ENCODE measurements at regions not wholly inside any gene's neighbourhood (a gene's known extent, or its start where the extent isn't known, plus 50 kb on each side); places are given as distances from the start of the nearest gene placed in this dataset.

GRCh38 chr2:83565626-83566025 lies 893.5 kb downstream of the SUCLG1 start:
- no peak for DNase-seq (ENCODE audit: low read depth, low spot score)

DNA sequence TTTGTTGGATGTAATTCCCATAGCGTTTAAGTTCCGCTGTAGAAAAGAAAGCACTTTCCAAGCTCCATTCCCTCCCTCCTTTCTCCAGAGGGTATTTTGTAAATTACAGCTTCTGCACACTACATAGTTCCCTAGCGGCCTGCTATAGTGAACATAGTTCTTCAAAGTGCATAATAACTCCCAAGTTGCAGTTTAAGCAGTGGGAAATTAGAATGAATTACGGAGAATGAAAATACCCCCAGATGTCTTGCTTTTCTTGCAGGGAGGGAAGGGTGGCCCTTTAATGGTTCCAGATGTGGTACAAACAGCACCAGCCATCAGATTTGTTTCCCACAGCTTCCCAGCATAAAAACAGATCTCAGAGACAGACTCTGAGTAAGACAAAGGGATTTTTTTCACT lies 893.9 kb downstream of the SUCLG1 start:
- DNase-seq (ENCODE audit: low read depth, low spot score) = no peak

DNA sequence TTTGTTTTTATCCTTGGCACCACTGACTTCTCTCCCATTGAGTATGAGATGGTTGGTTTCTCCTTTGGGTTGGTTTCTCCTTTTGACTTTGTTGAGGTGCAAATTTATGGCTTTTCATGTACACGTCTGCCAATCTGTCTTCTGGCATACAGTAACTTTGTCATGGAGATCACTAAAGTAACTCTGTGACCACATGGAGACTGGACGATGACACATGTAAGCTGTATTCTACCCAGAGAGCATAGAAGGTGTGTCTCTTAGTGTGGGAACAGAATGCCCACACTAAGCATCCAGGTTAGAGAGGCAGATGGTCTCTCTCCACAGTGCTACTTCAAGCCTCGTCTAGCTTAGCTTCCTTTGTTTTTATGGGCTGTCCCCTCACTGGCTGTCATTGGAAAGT lies 897.5 kb downstream of the SUCLG1 start:
- DNase-seq (ENCODE audit: low read depth, low spot score) = no peak

DNA sequence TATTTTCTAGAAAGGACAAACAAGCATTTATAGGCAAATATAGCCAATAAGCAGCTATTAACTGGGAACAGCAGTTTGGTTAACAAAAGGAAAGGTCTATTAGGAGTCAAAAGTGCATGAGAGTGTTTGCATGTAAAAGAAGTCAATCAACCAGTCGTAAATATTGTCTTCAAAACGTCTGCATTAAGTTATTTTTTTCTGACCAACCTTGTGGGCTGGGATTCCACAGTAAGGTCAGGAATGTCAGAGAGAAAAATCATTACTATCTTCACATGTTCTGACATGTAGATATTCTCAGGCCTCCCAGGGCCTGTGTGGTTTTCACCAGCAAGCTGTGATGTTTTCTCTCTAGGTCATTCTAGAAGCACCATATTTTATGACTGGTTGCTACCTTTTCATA lies 922.5 kb downstream of the SUCLG1 start:
- no peak for DNase-seq (ENCODE audit: low read depth, low spot score)

DNA sequence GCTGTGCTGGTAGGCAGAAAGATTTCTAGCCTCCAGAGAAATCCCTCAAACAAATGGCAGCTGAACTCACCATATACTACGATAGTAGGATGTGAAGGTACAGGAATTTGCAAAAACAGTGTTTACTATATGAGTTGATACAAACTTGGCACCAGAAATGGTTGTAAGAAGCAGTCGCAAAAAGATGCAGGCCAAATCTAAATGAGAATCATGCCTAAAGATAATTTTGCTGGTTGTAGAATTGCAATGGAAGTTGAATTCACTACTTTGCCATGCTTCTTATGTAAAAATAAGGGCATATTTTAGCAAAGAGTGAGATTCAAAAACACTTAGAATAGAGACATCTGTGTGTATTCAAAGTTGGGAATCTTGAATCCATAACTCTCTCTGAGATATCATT lies 924.7 kb downstream of the SUCLG1 start:
- no peak for DNase-seq (ENCODE audit: low read depth, low spot score)

GRCh38 chr2:83531206-83531826 lies 927.8 kb downstream of the SUCLG1 start:
- DNase-seq (ENCODE audit: low read depth, low spot score) = no peak

DNA sequence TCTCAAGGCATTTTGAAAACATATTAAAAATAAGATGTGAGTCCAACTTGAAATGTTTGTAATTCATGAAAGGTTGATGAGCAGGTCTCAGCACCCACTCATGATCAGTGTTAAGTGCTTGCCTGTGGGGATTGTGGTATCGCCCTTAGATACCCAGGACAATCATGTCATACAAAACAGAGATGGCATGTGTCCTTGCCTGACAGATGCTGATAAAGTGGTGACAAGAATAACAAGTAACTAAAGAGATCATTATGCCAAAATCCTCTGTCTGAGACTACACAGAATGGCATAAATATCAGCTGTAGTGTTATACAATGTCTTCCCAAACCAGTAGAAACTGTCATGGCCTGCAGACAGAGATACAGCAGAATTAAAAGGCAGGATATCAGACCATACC lies 930.3 kb downstream of the SUCLG1 start:
- no peak for DNase-seq (ENCODE audit: low read depth, low spot score)

- DNase-seq (ENCODE audit: low read depth, low spot score) = no peak
Observed at GRCh38 chr2:83522891-83523493, 936.1 kb downstream of the SUCLG1 start.

DNA sequence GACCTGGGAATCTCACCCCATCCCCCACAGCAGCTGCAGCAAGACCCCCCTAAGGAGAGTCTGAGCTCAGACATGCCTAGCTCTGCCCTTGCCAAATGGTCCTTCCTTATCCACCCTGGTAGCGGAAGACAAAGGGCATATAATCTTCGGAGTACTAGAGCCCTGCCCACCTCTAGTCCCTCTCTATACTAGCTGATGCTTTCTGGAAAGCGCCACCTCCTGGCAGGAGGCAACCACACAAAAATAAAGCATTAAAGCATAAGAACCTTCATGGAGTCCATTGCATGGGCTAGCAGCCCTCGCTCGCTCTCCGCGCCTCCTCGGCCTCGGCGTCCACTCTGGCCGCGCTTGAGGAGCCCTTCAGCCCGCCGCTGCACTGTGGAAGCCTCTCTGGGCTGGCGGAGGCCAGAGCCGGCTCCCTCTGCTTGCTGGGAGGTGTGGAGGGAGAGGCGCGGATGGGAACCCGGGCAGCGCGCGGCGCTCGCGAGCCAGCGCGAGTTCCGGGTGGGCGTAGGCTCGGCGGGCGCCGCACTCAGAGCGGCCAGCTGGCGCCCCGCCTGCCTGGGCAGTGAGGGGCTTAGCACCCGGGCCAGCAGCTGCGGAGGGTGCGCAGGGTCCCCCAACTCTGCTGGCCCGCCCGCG lies 941.2 kb downstream of the SUCLG1 start:
- no peak for DNase-seq (ENCODE audit: low read depth, low spot score)

DNA sequence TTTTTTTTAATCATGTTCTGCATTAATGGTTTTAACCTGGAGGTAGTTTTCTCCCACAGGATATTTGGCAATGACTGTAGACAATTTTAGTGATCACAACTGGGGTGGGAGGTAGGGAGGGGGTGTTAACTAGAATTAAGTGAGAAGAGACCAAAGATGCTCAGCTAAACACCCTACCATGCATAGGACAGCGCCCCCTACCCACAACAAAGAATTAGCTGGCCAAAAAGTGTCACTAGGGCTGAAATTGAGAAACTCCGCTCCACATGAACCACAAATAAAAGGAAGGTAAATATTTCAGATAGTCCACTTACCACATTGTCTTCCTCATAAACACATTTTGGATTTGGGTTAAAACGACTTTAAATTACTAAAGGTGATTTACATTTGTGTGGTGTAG lies 942.6 kb downstream of the SUCLG1 start:
- DNase-seq (ENCODE audit: low read depth, low spot score) = no peak

DNA sequence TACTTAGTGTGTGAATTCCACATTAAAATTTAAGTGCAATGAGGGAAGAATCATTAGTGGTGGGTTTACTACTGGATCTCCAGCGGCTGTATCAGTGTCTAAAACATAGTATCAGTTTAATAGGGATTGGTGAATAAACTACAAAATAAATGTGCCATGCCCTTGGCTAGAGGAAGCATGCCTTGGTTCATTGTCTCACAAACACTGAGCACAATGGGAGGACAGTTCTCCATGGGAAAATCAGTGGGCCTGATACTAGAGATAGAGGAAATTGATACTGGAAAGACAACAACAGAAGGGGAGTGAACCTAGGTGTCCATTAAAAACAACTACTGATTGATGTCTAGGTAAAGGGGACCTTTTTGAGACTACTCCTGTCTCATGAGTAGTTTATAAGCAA lies 971.6 kb downstream of the SUCLG1 start:
- DNase-seq (ENCODE audit: low read depth, low spot score) = no peak

DNA sequence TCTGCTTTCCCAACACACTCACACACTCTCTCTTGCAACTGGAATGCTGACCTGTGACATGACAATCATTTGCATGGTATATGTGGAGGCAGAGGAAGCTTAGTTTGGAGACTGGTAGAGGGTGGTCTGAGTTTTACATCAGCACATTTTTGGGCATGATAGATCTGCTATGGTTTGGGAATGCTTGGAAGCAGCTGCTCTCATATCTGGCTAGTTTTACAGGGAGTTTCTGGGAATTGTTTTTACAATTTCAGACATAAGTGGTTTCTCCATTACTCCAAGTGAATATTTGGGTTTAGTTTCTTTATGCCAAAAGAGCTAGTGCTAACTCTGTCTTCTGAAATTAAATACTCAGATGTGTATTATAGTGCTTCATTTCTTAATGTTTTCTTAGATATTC lies 977.6 kb downstream of the SUCLG1 start:
- no peak for DNase-seq (ENCODE audit: low read depth, low spot score)

DNA sequence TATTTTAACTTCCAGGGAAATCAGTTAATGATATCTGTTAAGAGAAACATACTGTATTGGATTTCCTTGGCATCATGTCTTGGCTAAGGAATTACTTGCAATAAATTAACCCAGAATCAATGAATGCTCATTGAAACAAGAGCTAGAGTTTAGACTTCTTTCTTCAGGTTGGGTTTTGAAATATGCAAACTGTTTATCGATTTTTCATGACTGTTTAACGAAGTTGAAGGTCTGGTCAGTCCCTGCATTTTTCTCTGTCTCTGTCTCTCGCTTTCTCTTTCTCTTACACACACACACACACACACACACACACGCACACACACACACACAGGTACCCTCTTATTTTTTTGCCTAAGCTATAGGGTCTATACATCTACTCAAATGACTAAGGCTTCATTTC lies 981.0 kb downstream of the SUCLG1 start:
- DNase-seq (ENCODE audit: low read depth, low spot score) = no peak

GRCh38 chr2:83475371-83475770 lies 983.7 kb downstream of the SUCLG1 start:
- DNase-seq (ENCODE audit: low read depth, low spot score) = no peak

DNA sequence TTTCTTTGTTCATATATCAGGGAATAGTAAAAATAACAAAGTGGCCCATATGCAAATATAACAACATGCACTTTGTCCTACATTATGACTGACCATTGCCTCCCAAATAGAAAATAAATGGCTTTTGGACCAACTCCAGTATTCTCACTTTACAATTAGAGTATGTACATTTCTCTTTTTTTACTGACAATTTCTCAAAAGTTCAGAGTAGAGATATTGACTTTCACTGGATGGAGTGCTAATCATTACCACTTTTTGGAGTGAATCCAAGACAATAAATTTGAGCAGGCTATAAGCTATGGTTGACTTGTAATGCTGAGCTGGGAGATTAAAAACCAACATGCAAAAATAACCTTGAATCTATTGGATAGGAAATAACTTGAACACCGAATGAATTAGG lies 987.4 kb downstream of the SUCLG1 start:
- DNase-seq (ENCODE audit: low read depth, low spot score) = no peak

- no peak for DNase-seq (ENCODE audit: low read depth, low spot score)
Observed at GRCh38 chr2:83470928-83471327, 988.2 kb downstream of the SUCLG1 start.

DNA sequence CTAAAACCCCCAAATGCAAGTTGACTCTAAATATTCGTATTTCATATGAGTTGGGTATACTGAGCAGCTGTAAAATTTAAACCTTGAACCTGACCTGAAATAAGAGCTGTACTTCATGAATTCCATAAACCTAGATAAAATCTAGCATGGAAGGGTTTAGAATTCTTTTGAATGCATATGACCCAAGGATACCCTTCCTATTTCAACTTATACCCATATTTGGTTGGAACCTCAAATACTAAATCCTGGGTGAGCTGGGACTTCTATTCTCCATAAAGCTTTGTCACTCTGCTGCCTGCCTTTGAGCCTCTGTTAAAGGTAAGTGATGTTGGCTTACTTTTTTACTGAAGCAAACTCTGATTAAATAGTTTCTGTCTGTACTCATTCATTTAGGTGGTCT lies 994.6 kb downstream of the SUCLG1 start:
- DNase-seq (ENCODE audit: low read depth, low spot score) = no peak

GRCh38 chr2:83462881-83463280 lies 996.2 kb downstream of the SUCLG1 start:
- no peak for DNase-seq (ENCODE audit: low read depth, low spot score)

GRCh38 chr2:83461135-83461534 lies 997.9 kb downstream of the SUCLG1 start:
- no peak for DNase-seq (ENCODE audit: low read depth, low spot score)

GRCh38 chr2:83459456-83459855 lies 999.6 kb downstream of the SUCLG1 start:
- DNase-seq (ENCODE audit: low read depth, low spot score) = no peak

DNA sequence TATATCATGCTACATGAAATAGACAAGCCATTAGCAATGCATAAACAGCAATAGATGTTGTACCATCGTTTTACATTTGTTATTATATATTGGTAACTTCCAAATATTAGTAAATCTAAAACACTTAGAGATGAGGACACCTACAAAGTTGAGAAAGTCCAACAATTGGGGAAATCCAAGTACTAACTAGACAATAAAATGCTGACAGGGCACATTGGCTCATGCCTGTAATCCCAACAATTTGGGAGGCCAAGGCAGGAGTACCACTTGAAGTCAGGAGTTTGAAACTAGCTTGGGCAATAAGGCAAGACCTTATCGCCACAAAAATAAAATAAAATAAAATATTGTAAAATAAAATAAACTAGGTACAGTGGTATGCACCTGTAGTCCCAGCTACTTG lies 1023.1 kb downstream of the SUCLG1 start:
- no peak for DNase-seq (ENCODE audit: low read depth, low spot score)

- DNase-seq (ENCODE audit: low read depth, low spot score) = no peak
Observed at GRCh38 chr2:83420993-83421392, 1038.1 kb downstream of the SUCLG1 start.

GRCh38 chr2:83394134-83394904 lies 1064.8 kb downstream of the SUCLG1 start:
- DNase-seq (ENCODE audit: low read depth, low spot score) = no peak

All from iPS DF 19.7 (cell line).